Astrocyte (in vitro differentiated cells and primary cell): ENCODE measurements at regions not wholly inside any gene's neighbourhood (a gene's known extent, or its start where the extent isn't known, plus 50 kb on each side); places are given as distances from the start of the nearest gene placed in this dataset.

ENCODE experiments used
- DNase-seq: peaks from one replicate; pipeline ENCODE4 v3.0.0-alpha.2; 2010; ENCODE audit warnings: low read depth
- FAIRE-seq: peaks from 2 replicates; lab custom pipeline; 2011; peaks lifted over from hg19 to GRCh38; lab: Jason Lieb, UNC
- H2AFZ ChIP-seq: 2 replicates; pipeline ENCODE4 v1.6.0; 2012; ENCODE audit warnings: low read depth, low read length, inconsistent platforms
- H3K27ac ChIP-seq: 2 replicates; pipeline ENCODE4 v1.5.1; 2011; ENCODE audit warnings: low read depth, low read length, inconsistent platforms
- H3K27me3 ChIP-seq: 2 replicates; pipeline ENCODE4 v1.6.0; 2011; ENCODE audit warnings: low read length, inconsistent platforms; ENCODE audit not compliant: insufficient read depth
- H3K36me3 ChIP-seq: 2 replicates; pipeline ENCODE4 v1.5.1; 2011; ENCODE audit warnings: low read length, inconsistent platforms; ENCODE audit not compliant: insufficient read depth
- H3K4me1 ChIP-seq: 2 replicates; pipeline ENCODE4 v1.5.1; 2011; ENCODE audit warnings: low read length, inconsistent platforms; ENCODE audit not compliant: insufficient read depth
- H3K4me2 ChIP-seq: 2 replicates; pipeline ENCODE4 v1.6.0; 2012; ENCODE audit warnings: low read length, inconsistent platforms
- H3K4me3 ChIP-seq: 2 replicates; pipeline ENCODE4 v1.5.1; 2011; ENCODE audit warnings: low read depth, mild to moderate bottlenecking, low read length, inconsistent platforms; ENCODE audit not compliant: insufficient read depth
- H3K79me2 ChIP-seq: 2 replicates; pipeline ENCODE4 v1.6.0; 2012; ENCODE audit warnings: mild to moderate bottlenecking, low read length, inconsistent platforms; ENCODE audit not compliant: insufficient read depth
- H3K9ac ChIP-seq: 2 replicates; pipeline ENCODE4 v1.6.0; 2012; ENCODE audit warnings: mild to moderate bottlenecking, low read length, inconsistent platforms
- H3K9me3 ChIP-seq: 2 replicates; pipeline ENCODE4 v1.5.1; 2012; ENCODE audit warnings: low read depth, mild to moderate bottlenecking, low read length, inconsistent platforms; ENCODE audit not compliant: insufficient read depth
- H4K20me1 ChIP-seq: 2 replicates; pipeline ENCODE4 v1.6.0; 2012; ENCODE audit warnings: low read length, inconsistent platforms; ENCODE audit not compliant: insufficient read depth
- H3K27ac Mint-ChIP-seq: one replicate; pipeline ENCODE4 v1.8.0; 2021; ENCODE audit warnings: mild to moderate bottlenecking, mixed read lengths; ENCODE audit not compliant: unreplicated experiment
- H3K27me3 Mint-ChIP-seq: one replicate; pipeline ENCODE4 v1.8.0; 2021; ENCODE audit warnings: low read depth, mixed read lengths; ENCODE audit not compliant: unreplicated experiment
- H3K36me3 Mint-ChIP-seq: one replicate; pipeline ENCODE4 v1.8.0; 2021; ENCODE audit warnings: low read depth, mixed read lengths; ENCODE audit not compliant: unreplicated experiment
- H3K4me1 Mint-ChIP-seq: one replicate; pipeline ENCODE4 v1.8.0; 2021; ENCODE audit warnings: low read depth, mixed read lengths; ENCODE audit not compliant: unreplicated experiment
- H3K4me3 Mint-ChIP-seq: one replicate; pipeline ENCODE4 v1.8.0; 2021; ENCODE audit warnings: mild to moderate bottlenecking, moderate library complexity, mixed read lengths; ENCODE audit not compliant: unreplicated experiment
- H3K9me3 Mint-ChIP-seq: one replicate; pipeline ENCODE4 v1.8.0; 2021; ENCODE audit warnings: mild to moderate bottlenecking, mixed read lengths; ENCODE audit not compliant: unreplicated experiment
- EZH2 ChIP-seq: IDR thresholded peaks from 2 replicates; pipeline ENCODE4 v1.6.1; 2012; ENCODE audit warnings: mild to moderate bottlenecking, low read length, inconsistent platforms; ENCODE audit not compliant: insufficient read depth
- TF ChIP-seq, protein P1 (sequence below): IDR thresholded peaks from 2 replicates; pipeline ENCODE4 v1.5.1; 2011; ENCODE audit warnings: low read depth, mild to moderate bottlenecking, inconsistent platforms, low read length, moderate library complexity; ENCODE audit not compliant: insufficient read depth

DNA sequence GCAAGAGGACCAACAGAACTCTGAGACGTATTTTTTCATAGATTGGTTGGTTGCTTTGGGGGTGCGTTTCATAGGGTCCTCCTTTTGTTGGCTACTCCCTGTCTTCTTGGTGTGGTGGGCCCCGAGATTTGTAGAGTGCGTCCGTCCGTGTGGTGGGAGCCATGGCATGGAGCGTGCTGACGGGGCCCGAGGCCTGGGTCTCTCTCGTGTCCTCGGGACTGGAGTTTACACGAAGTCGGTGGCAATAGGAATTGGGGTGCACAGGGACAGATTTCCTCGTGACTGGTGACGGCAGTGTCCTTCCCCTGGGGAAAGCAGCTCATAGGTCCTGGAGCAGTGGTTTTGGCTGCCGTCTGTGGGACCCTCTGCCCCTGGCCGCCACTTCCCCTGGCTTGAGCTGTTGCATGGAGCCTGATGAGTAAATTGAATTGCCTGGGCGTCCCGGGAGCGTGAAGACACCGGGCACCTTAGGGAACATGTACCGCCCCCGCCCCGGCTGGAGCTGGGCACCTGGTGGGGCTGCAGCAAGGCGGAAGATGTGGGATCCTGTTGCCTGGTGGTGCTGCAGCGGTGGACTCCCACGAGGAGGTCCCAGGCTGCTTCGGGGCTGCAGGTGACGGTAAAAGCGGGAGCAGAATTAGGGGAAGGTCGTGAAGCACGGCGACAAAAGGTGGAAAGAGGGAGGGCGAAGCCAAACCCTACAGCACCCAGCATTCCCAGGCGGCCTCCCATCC is 153.7 kb upstream of the ALG10B start:
- no peak overlapping the region for H2AFZ ChIP-seq
- Mint-ChIP-seq H3K27ac (no peak overlapping the region), H3K4me3 (no peak overlapping the region), H3K36me3 (no peaks in the 10 kb centered on the region), H3K27me3 (no peaks in the 10 kb centered on the region), H3K9me3 (peaks cover 7% of the 10 kb centered on the region), H3K4me1 (no peaks in the 10 kb centered on the region)
- H3K4me3 ChIP-seq: no peak overlapping the region
- H3K36me3 ChIP-seq: no peaks in the 10 kb centered on the region
- TF ChIP-seq, protein P1, sequence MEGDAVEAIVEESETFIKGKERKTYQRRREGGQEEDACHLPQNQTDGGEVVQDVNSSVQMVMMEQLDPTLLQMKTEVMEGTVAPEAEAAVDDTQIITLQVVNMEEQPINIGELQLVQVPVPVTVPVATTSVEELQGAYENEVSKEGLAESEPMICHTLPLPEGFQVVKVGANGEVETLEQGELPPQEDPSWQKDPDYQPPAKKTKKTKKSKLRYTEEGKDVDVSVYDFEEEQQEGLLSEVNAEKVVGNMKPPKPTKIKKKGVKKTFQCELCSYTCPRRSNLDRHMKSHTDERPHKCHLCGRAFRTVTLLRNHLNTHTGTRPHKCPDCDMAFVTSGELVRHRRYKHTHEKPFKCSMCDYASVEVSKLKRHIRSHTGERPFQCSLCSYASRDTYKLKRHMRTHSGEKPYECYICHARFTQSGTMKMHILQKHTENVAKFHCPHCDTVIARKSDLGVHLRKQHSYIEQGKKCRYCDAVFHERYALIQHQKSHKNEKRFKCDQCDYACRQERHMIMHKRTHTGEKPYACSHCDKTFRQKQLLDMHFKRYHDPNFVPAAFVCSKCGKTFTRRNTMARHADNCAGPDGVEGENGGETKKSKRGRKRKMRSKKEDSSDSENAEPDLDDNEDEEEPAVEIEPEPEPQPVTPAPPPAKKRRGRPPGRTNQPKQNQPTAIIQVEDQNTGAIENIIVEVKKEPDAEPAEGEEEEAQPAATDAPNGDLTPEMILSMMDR: no peak
- TF ChIP-seq EZH2: no peak
- no peaks in the 10 kb centered on the region for H3K27me3 ChIP-seq
- H3K4me1 ChIP-seq: no peaks in the 10 kb centered on the region
- DNase-seq (no peak), FAIRE-seq (no peak)
- peaks cover 5% of the 10 kb centered on the region for H3K9me3 ChIP-seq
- no peaks in the 10 kb centered on the region for H3K79me2 ChIP-seq
- no peaks in the 10 kb centered on the region for H4K20me1 ChIP-seq
- no peak overlapping the region for H3K4me2 ChIP-seq
- no peak overlapping the region for H3K9ac ChIP-seq
- no peak overlapping the region for H3K27ac ChIP-seq

DNA sequence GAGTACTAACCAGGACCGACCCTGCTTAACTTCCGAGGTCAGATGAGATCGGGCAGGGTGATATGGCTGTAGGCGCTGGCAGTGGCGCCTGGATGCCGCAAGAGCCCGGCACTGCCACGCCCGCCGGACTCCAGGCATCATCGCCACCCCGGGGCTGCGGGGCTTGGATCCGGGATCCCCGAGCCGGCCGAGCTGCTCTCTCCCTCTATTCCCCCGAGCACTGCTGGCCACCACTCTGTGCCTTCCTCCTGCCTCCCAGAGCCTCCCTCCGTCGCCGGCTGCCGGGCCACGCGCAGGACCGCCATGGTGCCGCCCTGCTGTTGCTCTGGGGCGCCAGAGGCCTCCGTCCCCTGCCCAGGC is 153.2 kb upstream of the ALG10B start:
- Histone ChIP-seq H3K27me3 (no peaks in the 10 kb centered on the region), H3K36me3 (no peaks in the 10 kb centered on the region), H2AFZ (no peak overlapping the region), H3K4me2 (no peak overlapping the region), H3K79me2 (no peaks in the 10 kb centered on the region), H3K9me3 (peaks cover 4% of the 10 kb centered on the region), H3K27ac (no peak overlapping the region), H3K4me3 (no peak overlapping the region), H3K9ac (no peak overlapping the region), H4K20me1 (no peaks in the 10 kb centered on the region), H3K4me1 (no peaks in the 10 kb centered on the region)
- H3K27me3 Mint-ChIP-seq: no peaks in the 10 kb centered on the region
- no peak overlapping the region for H3K4me3 Mint-ChIP-seq
- no peak for DNase-seq
- FAIRE-seq: no peak
- TF ChIP-seq, protein P1: no peak
- TF ChIP-seq EZH2: no peak
- H3K36me3 Mint-ChIP-seq: no peaks in the 10 kb centered on the region
- no peaks in the 10 kb centered on the region for H3K4me1 Mint-ChIP-seq
- peaks cover 7% of the 10 kb centered on the region for H3K9me3 Mint-ChIP-seq
- no peak overlapping the region for H3K27ac Mint-ChIP-seq

DNA sequence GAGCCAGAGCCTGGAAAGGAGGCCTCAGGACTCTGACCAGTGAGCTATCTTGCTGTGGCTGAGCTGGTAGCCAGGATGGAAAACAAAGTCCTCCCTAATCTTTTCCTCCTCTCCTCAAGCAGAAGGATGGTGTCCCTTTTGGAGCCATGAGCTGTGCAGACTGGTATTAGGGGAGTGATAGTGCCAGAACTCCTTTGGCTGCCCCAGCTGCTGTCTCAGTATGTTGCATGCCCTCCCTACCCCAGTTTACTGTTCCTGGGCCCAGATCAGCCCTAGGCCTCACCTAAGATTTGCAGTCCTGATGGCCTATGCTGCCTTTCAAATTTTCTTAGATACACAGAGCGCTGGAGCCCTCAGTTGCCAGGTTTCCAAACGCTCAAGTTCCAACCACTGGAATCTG is 150.3 kb upstream of the ALG10B start:
- DNase-seq (no peak), FAIRE-seq (no peak)
- Histone ChIP-seq H3K36me3 (no peaks in the 10 kb centered on the region), H3K9me3 (no peaks in the 10 kb centered on the region), H3K9ac (no peak overlapping the region), H2AFZ (no peak overlapping the region), H3K79me2 (no peaks in the 10 kb centered on the region), H3K4me1 (no peaks in the 10 kb centered on the region), H4K20me1 (no peaks in the 10 kb centered on the region), H3K27ac (no peak overlapping the region), H3K4me3 (no peak overlapping the region), H3K4me2 (no peak overlapping the region), H3K27me3 (no peaks in the 10 kb centered on the region)
- Mint-ChIP-seq H3K36me3 (no peaks in the 10 kb centered on the region), H3K4me1 (no peaks in the 10 kb centered on the region), H3K4me3 (no peak overlapping the region), H3K9me3 (peaks cover 7% of the 10 kb centered on the region), H3K27ac (no peak overlapping the region), H3K27me3 (no peaks in the 10 kb centered on the region)
- TF ChIP-seq, protein P1: no peak
- TF ChIP-seq EZH2: no peak
